IMR-90 (cell line): ENCODE measurements at regions not wholly inside any gene's neighbourhood (a gene's known extent, or its start where the extent isn't known, plus 50 kb on each side); places are given as distances from the start of the nearest gene placed in this dataset.

Experiments
- ATAC-seq: fragments of 200-7000 bp; cut with Tn5 transposase; 2 replicates; pipeline ENCODE4 v1.9.1; 2020; ENCODE audit warnings: low read depth, mild to moderate bottlenecking, moderate library complexity
- BruUV-seq: library from RNA; stranded (reverse); fragments of 400-500 nt; replicated peaks from 2 replicates; lab custom pipeline; 2021; lab: Mats Ljungman, UMichigan
- CTCF ChIA-PET: fragments of 300-600 bp; formaldehyde crosslinking; extraction: SDS; loops from one replicate; lab custom pipeline; 2021; ENCODE audit warnings: antibody characterized with exemption; lab: Yijun Ruan, JAX
- POLR2A ChIA-PET: fragments of 300-600 bp; sonication (Branson Sonifier 250); formaldehyde crosslinking; loops from one replicate; lab custom pipeline; 2022; ENCODE audit warnings: antibody characterized with exemption; ENCODE audit not compliant: unreplicated experiment; lab: Charles Lee
- DNase-seq: peaks from one replicate; pipeline ENCODE4 v3.0.0; 2013
- H2AFZ ChIP-seq: replicated peaks from 2 replicates; pipeline ENCODE3; 2013; ENCODE audit warnings: low read length, mild to moderate bottlenecking; ENCODE audit not compliant: poor library complexity
- H2AK5ac ChIP-seq: 2 replicates; pipeline ENCODE4 v1.6.1; 2013; ENCODE audit warnings: low read depth, low read length, inconsistent platforms
- H2AK9ac ChIP-seq: replicated peaks from 2 replicates; pipeline ENCODE3; 2013; ENCODE audit warnings: mild to moderate bottlenecking, low read depth, low read length, moderate library complexity; ENCODE audit not compliant: poor library complexity
- H2BK120ac ChIP-seq: 2 replicates; pipeline ENCODE4 v1.6.1; 2013; ENCODE audit warnings: low read depth, low read length, inconsistent platforms
- H2BK15ac ChIP-seq: 3 replicates; pipeline ENCODE4 v1.6.1; 2013; ENCODE audit warnings: low read depth, low read length, inconsistent platforms
- H2BK20ac ChIP-seq: 2 replicates; pipeline ENCODE4 v1.6.1; 2013; ENCODE audit warnings: low read depth, mild to moderate bottlenecking, inconsistent platforms, low read length, moderate library complexity
- H2BK5ac ChIP-seq: 2 replicates; pipeline ENCODE4 v1.6.1; 2013; ENCODE audit warnings: mild to moderate bottlenecking, low read depth, low read length, inconsistent platforms; ENCODE audit not compliant: poor library complexity, severe bottlenecking
- H3K14ac ChIP-seq: replicated peaks from 2 replicates; pipeline ENCODE4 v1.6.1; 2013; ENCODE audit warnings: low read depth, low read length, inconsistent platforms
- H3K18ac ChIP-seq: 2 replicates; pipeline ENCODE4 v1.6.1; 2013; ENCODE audit warnings: low read depth, low read length, control low read depth
- H3K23ac ChIP-seq: 2 replicates; pipeline ENCODE4 v1.6.1; 2013; ENCODE audit warnings: low read depth, low read length, inconsistent platforms
- H3K27ac ChIP-seq: 2 replicates; pipeline ENCODE4 v1.5.1; 2013; ENCODE audit warnings: mild to moderate bottlenecking, control low read depth, low read length; ENCODE audit not compliant: insufficient read depth
- H3K27me3 ChIP-seq: 2 replicates; pipeline ENCODE4 v1.6.1; 2013; ENCODE audit warnings: low read length; ENCODE audit not compliant: control insufficient read depth, insufficient read depth
- H3K36me3 ChIP-seq: 2 replicates; pipeline ENCODE4 v1.6.1; 2013; ENCODE audit warnings: low read length, mixed read lengths; ENCODE audit not compliant: control insufficient read depth, insufficient read depth
- H3K4ac ChIP-seq: 2 replicates; pipeline ENCODE4 v1.6.1; 2013; ENCODE audit warnings: low read depth, low read length, inconsistent platforms
- H3K4me1 ChIP-seq: 2 replicates; pipeline ENCODE4 v1.6.1; 2013; ENCODE audit warnings: low read length, mixed read lengths; ENCODE audit not compliant: control insufficient read depth, insufficient read depth
- H3K4me2 ChIP-seq: 2 replicates; pipeline ENCODE4 v1.6.1; 2013; ENCODE audit warnings: low read depth, mild to moderate bottlenecking, control low read depth, low read length, moderate library complexity
- H3K4me3 ChIP-seq: 2 replicates; pipeline ENCODE4 v1.5.1; 2013; ENCODE audit warnings: low read depth, mild to moderate bottlenecking, control low read depth, low read length, moderate library complexity; ENCODE audit not compliant: insufficient read depth
- H3K56ac ChIP-seq: 2 replicates; pipeline ENCODE4 v1.6.1; 2013; ENCODE audit warnings: low read length, inconsistent platforms; ENCODE audit not compliant: insufficient read depth; ENCODE audit errors: extremely low read depth
- H3K79me1 ChIP-seq, 2 experiments: 2 replicates each; pipeline ENCODE4 v1.6.1; 2013; ENCODE audit warnings: low read length in 2 of 2, inconsistent platforms in 1 of 2, low read depth in 1 of 2
- H3K9ac ChIP-seq: 2 replicates; pipeline ENCODE4 v1.6.1; 2013; ENCODE audit warnings: low read depth, low read length, control low read depth
- H3K9me1 ChIP-seq: 2 replicates; pipeline ENCODE4 v1.6.1; 2013; ENCODE audit warnings: low read length, inconsistent platforms; ENCODE audit not compliant: insufficient read depth
- H3K9me3 ChIP-seq: 2 replicates; pipeline ENCODE4 v1.6.1; 2013; ENCODE audit warnings: low read length; ENCODE audit not compliant: control insufficient read depth, insufficient read depth
- H4K20me1 ChIP-seq: 2 replicates; pipeline ENCODE4 v1.6.1; 2013; ENCODE audit warnings: low read length, inconsistent platforms; ENCODE audit not compliant: insufficient read depth
- H4K5ac ChIP-seq: 2 replicates; pipeline ENCODE4 v1.6.1; 2013; ENCODE audit warnings: mild to moderate bottlenecking, low read depth, low read length, control low read depth
- H4K8ac ChIP-seq, 2 experiments: 2 replicates each; pipeline ENCODE4 v1.6.1; 2013; ENCODE audit warnings: low read depth in 2 of 2, low read length in 2 of 2, control low read depth in 1 of 2, inconsistent platforms in 1 of 2
- H4K91ac ChIP-seq: 2 replicates; pipeline ENCODE4 v1.6.1; 2013; ENCODE audit warnings: low read depth, low read length, inconsistent platforms; ENCODE audit not compliant: insufficient read depth
- FOS ChIP-seq: fragments of 150-350 bp; IDR thresholded peaks from 2 replicates; pipeline ENCODE4 v1.6.1; 2016; ENCODE audit warnings: low read depth, low read length
- RAD21 ChIP-seq: IDR thresholded peaks from 2 replicates; pipeline ENCODE4 v1.6.1; 2012; ENCODE audit warnings: low read length, improper control_type of control experiment
- RCOR1 ChIP-seq: IDR thresholded peaks from 2 replicates; pipeline ENCODE4 v1.6.1; 2012; ENCODE audit warnings: mild to moderate bottlenecking, low read length, improper control_type of control experiment; ENCODE audit not compliant: insufficient replicate concordance
- WGBS, 2 experiments: methylation state at CpG; one replicate each; pipeline versions ENCODE4 v1.1.5 to v1.1.7; 2013; ENCODE audit warnings: missing lambda C conversion rate in 2 of 2; ENCODE audit not compliant: insufficient read length in 1 of 2; ENCODE audit errors: extremely low coverage in 2 of 2; 5-methylcytosine and 5-hydroxymethylcytosine counted together
- dilution Hi-C: fragments of 300-500 bp; cut with HindIII; formaldehyde crosslinking; loops from one replicate; pipeline ENCODE4 v1.14.3; 2018; ENCODE audit warnings: low sequenced_read_pairs; ENCODE audit not compliant: unreplicated experiment
- in situ Hi-C: fragments of 300-500 bp; cut with MboI; formaldehyde crosslinking; loops from 3 replicates; pipeline ENCODE4 v1.14.3; 2019; ENCODE audit warnings: low sequenced_read_pairs, inconsistent platforms, mixed read lengths
- intact Hi-C: fragments of 100-400 bp; cut with micrococcal nuclease; formaldehyde crosslinking; loops from 2 replicates; pipeline ENCODE4 v1.10.0; 2022
- TF ChIP-seq, protein P1 (sequence below): conservative IDR thresholded peaks from 2 replicates; pipeline ENCODE4 v1.5.1; 2012; ENCODE audit warnings: mild to moderate bottlenecking, low read depth, low read length, improper control_type of control experiment

GRCh38 chr1:218938259-218938658 is 235.4 kb upstream of the LYPLAL1 start:
- Histone ChIP-seq H3K4ac (no peak overlapping the region), H2AFZ (no peak overlapping the region), H3K27me3 (no peaks in the 10 kb centered on the region), H4K5ac (no peak overlapping the region), H4K91ac (no peak overlapping the region), H3K4me3 (no peak overlapping the region), H3K36me3 (no peaks in the 10 kb centered on the region), H2AK5ac (no peak overlapping the region), H3K9ac (no peak overlapping the region), H3K14ac (no peak overlapping the region), H3K56ac (no peak overlapping the region), H4K8ac (no peak overlapping the region), H2BK120ac (no peak overlapping the region), H2BK20ac (no peak overlapping the region), H3K23ac (no peak overlapping the region), H2BK5ac (no peak overlapping the region), H4K20me1 (no peaks in the 10 kb centered on the region), H3K79me1 (no peaks in the 10 kb centered on the region), H2BK15ac (no peak overlapping the region), H3K4me1 (no peaks in the 10 kb centered on the region), H3K4me2 (no peak overlapping the region), H3K27ac (no peak overlapping the region), H3K18ac (no peak overlapping the region), H2AK9ac (no peak overlapping the region), H3K9me1 (no peaks in the 10 kb centered on the region), H3K9me3 (peaks cover 4% of the 10 kb centered on the region)
- no peak for TF ChIP-seq RAD21
- TF ChIP-seq, protein P1, sequence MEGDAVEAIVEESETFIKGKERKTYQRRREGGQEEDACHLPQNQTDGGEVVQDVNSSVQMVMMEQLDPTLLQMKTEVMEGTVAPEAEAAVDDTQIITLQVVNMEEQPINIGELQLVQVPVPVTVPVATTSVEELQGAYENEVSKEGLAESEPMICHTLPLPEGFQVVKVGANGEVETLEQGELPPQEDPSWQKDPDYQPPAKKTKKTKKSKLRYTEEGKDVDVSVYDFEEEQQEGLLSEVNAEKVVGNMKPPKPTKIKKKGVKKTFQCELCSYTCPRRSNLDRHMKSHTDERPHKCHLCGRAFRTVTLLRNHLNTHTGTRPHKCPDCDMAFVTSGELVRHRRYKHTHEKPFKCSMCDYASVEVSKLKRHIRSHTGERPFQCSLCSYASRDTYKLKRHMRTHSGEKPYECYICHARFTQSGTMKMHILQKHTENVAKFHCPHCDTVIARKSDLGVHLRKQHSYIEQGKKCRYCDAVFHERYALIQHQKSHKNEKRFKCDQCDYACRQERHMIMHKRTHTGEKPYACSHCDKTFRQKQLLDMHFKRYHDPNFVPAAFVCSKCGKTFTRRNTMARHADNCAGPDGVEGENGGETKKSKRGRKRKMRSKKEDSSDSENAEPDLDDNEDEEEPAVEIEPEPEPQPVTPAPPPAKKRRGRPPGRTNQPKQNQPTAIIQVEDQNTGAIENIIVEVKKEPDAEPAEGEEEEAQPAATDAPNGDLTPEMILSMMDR, result no peak
- no peak for TF ChIP-seq FOS
- TF ChIP-seq RCOR1, result no peak
- CTCF ChIA-PET, result no interaction called here
- in situ Hi-C loops, result no loop called here
- WGBS, 2 experiments, result no CpG with 5 or more reads among the region's 1 CpG
- no TSS peak for BruUV-seq
- intact Hi-C loops, result no loop called here
- dilution Hi-C loops, result no loop called here
- DNase-seq (no peak), ATAC-seq (no peak)
- POLR2A ChIA-PET, result no interaction called here
